ENCODE measurements at regions not wholly inside any gene's neighbourhood (a gene's known extent, or its start where the extent isn't known, plus 50 kb on each side); places are given as distances from the start of the nearest gene placed in this dataset.
"Not testable (repeated sequence)": the region's sequence is repeated elsewhere in the genome, so short reads cannot be mapped to it uniquely, and the experiment has no call there.

DNA sequence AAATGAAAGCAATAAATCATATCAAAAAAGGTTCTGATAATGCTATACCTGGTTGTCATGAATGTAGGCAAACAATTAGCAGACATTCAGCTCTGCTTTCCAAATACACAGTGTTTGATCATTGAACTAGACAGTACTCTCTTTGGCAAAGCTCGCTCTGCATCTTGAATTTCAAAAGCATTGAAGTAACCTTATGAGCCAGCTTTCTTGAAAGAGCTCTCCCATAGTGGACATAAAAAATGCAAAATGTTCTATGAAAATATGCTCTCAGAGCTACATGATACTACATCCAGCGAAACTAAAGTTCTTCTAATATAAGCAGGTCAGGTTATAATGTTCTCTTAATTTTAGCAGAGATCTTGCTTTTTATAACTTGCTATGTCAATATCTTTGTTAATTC, 533.4 kb downstream of the CSNK1G3 start:
- DNase-seq = no peak

DNA sequence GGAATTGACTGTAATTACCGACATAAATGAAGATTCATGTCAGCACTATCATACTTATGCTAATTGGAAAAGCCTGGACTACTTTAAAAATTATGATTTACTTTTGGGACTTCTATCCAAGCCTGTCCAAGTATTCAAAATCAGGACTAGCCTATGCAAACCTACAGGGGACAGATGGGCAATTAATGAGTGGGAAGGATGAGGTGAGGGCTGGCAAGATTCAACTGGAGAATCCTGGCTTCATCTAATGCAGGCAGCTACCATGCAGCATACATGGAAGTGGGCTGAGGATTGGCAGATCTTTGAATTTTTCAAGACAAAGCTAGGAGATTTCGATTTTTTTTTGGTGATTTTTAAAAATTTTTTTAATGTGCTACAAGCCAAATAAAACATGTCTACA, 532.6 kb downstream of the CSNK1G3 start:
- DNase-seq = no peak

DNA sequence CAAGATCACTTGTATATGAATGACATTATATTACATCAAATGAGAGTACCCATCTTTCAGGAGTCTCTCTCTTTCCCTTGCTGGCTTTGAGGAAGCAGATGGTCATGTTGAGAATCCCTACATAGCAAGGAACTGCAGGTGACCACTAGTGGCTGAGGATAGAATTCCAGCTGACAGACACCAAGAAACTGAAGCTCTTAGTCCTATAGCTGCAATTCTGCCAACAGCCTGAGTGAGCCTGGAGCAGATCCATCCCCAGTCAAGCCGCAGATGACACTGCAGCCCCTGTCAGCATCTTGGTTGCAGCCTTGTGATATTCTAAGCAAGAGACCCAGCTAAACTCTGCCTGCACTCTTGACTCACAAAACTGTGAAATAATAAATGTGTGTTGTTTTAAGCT, 531.5 kb downstream of the CSNK1G3 start:
- DNase-seq = no peak

DNA sequence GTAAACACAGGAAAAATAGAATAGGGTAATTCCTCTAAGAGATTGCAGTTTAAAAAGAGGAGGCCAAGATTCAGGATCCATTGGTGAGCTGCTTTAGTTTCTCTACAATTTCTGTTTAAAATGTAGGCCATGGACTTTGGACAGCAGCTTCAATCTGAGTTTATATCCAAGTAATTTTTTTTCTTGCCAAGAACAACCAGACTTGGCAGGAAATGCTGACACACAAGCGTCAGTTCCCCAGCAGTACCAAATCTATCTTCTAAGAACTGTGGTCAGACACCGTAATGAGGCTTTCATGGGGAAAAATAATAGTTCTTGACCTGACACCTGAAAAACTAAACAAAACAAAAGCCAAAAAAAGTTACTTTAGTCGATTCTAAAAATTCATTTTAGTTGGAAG, 528.8 kb downstream of the CSNK1G3 start:
- DNase-seq = peak; percentile 73

DNA sequence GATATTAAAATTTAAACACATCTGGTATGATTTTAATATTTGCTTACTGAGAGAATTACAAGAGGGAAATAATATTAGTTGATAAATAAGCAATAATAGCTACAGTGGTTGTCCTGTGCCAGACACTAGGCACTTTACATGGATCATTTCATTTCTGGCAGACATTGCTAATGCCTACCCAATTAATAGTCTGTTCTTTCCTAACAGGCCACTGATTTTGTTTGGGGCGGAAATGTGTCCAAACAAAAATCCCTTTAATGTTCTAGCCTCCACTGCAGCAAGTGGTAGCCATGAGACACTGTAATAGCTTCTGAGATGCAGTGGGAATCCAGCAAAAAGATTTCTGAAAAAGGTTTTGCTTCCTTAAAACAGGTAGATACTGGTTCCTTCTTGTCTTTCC, 527.4 kb downstream of the CSNK1G3 start:
- DNase-seq = no peak

DNA sequence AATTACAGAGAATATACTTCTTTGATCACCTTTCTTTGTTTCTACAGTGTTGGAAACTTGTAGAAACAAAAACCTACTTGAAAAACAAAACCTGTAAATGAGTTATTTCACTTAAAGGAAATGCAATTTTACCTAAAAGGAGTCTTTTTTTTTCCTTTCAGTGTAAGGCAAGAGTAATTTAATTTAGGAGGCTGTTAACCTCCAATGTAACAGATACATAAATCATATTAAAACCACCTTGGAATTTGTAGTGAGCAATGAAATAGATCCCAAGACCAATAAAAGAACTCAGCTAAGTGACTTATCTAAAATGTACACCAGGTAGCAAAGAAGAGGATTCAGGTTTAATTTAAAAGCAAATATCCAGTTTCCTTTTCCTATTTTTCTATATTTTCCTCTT, 524.8 kb downstream of the CSNK1G3 start:
- DNase-seq = no peak

DNA sequence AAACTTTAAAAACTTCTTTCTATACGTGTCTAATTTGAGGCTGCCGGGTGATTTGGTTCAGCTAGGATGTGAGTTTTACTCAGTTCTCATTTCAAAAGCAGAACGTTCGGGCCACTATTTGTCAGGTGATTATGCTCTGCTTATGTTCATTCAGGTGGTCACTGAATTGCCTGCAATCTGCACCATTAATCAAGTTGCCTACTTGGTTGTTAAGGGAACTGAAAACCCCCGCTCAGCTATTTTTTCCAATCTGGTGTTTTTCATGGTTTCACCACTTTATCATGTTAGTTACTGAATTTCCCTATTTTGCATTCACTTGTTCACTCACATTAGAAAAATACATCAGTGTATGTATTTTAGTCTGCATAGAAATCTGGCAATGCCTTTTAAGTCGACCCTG, 523.0 kb downstream of the CSNK1G3 start:
- DNase-seq = no peak

DNA sequence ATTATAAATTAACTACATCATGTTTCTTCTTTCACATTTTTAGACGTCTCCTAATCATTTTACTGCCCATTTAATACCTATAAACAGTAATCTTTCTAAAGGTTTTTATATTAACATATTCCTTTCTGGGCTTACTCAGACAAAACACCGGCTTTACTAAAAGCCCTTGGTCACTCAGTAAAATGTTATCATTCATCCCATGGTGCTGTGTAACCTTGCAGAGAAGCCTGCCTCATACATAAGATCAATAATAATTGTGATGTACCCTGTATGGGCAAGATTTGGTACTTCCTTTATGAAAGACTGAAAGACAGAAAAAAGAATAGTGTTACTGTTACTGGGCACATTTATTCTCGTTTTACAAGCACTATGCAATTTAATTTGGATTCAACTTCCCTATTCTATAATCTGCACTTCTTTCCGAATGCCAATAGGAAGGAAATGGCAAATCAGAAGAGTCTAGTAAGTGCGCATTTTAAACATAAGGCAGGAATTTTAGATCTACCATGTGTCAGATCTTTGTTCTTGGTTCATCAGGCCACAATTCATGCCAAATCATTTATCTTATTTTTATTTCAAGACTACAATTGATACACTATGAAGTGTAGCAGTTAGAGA, 522.2 kb downstream of the CSNK1G3 start:
- DNase-seq = no peak

DNA sequence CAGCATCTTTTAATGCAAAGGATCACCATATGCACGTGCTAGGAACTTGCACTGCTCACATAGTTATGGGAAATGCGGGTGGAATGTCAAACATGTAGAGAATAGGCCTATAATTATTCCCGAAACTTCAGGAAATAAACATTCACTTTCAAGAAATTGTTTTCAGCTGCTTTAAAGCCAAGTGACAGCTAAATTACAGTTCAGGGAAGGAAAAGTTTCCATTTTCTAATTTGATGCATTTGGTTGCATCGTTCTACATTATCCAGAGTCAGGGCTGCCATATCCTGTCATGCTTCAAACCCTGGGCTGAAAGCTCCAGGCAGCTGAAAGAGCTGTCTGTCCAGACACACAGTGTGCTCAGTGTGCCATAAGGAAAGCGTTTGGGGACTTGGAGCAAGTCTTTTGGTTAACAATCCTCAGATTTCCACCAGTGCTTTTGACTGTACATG, 518.1 kb downstream of the CSNK1G3 start:
- peak; percentile 16 for DNase-seq

DNA sequence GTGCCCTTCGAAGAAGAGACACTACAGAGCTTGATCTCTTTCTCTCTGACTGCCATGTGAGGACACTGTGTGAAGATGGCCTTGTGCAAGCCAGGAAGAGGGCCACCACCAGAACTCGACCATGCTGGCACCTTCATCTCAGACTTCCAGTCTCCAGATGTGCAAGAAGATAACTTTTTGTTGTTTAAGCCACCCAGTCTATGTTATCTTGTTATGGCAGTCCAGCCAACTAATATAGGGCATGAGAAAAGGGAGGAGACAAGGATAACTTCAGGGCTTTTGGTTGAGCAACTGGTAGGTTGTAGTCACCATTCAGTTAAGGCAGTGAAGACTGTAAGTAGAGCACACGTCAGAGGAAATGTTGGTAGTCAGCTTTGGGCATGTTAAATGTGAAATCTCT, 515.5 kb downstream of the CSNK1G3 start:
- DNase-seq = no peak

DNA sequence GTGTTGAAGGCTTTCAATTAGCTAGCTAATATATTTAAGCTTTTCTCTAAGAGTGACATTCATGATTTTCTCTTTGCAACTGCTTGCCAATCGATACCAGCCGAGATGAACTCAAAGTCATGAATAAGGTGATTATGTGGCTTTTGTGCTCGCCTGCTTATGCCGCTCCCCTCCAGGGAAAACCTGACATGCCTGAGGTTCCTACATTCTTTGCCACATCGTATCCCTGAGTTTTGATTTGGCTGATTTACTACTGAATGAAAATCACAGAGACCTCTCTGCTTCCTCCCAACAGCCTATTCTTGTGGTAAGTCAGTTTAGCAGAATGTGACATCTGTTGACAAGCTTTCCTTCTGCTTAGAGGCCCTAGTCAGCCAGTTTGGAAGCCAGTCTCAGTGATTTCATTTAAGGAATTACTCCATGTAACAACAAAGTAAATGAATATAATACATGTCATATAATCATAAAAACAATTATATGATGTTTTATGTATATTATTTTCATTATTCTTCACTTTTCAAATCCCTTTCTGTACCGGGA, 513.4 kb downstream of the CSNK1G3 start:
- DNase-seq = peak; percentile 11

DNA sequence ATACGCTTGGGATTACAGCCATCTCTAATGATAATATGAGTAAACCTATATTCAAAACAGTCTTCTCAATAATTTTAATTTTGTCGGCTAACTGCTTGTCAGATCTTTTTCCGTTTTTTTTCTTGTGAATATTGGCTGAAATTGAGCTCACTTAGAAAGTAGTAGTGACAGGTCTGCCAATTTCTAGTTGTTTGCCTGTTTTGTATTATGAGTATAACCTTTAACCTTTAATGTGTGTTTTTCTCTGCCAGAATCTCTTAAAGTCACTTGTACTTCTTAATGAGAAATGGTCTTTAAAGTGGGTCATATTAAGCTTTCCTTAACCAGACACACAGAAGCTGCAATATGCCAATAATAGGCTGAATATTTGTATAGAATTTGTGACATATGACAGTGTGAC, 511.0 kb downstream of the CSNK1G3 start:
- DNase-seq = no peak

DNA sequence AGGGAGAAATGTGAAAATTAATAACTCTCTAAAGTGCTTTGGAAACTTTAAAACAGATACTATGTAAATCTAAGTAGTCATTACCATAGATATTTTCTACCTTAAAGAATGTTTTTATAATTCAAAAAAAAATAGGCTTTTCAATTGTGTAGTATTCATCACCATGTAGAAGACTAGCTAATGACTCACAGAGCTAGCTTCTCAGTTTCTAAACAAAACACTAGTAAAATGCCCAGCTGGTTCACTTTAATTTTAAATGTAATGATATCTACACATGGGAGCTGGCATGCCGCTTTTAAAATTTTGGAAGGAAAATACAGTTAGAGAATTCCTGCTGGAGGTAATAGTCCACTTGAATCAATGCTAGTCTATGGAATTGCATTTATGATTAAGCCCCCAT, 509.8 kb downstream of the CSNK1G3 start:
- DNase-seq = peak; percentile 24

DNA sequence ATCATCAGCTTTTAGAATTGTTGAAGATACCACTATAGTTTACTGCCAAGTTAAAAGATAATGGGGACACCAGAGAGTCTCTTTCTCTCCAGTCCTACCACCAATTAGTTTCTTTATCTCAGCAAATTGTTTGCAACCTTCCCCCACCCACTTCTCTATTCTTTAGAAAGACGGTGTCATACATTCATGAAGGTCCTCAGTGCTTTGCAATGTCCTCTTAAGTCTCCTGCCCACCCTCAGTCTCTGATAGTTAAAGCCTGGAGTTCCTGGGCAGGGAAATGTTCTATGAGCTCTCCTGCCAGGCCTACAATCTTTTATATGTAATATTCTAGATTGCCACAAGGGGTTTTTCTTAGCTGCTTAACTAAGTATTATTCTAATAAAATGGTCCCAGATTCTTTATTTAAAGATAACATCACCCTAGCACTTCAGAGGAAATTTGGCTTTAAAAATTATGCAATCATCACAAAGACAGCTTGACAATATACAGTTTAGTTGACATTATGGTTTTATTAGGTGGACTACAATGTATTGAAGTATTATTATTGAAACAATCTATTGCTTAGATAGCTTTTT, 509.2 kb downstream of the CSNK1G3 start:
- no peak for DNase-seq

DNA sequence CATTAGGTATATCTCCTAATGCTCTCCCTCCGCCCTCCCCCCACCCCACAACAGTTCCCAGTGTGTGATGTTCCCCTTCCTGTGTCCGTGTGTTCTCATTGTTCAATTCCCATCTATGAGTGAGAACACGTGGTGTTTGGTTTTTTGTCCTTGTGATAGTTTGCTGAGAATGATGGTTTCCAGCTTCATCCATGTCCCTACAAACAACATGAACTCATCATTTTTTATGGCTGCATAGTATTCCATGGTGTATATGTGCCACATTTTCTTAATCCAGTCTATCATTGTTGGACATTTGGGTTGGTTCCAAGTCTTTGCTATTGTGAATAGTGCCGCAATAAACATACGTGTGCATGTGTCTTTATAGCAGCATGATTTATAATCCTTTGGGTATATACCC, 505.3 kb downstream of the CSNK1G3 start:
- DNase-seq = not testable (repeated sequence)

DNA sequence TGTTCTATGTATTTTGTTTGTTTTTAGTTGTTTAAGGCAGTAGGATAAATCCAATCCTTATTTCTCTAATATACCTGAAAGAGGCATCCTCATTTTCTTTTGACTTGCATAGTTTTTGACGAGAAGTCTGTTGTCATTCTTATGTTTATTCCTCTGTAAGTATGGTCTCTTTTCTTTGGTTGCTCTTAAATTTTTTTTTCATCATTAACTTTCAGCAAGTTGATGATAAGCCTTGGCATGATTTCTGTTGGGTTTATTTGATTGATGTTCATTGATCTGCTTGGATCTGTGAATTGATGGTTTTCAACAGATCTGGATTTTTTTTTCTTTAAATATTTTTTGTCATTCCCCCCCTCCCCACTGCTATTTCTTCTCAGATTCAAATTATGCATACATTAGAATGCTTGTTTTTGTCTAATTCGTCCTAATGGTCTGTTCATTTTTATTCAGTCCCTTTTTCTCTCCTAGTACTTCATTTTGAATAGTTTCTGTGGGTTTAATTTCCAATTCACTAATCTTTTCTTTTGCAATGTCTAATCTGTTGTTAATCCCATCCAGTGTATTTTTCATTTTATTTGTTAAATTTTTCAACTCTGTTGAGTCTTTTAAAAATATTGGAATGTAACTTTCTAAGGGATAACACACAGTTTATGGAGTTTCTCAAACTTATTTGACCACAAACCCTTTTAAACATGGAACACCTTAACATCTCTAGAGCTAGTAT, 495.9 kb downstream of the CSNK1G3 start:
- no peak for DNase-seq

DNA sequence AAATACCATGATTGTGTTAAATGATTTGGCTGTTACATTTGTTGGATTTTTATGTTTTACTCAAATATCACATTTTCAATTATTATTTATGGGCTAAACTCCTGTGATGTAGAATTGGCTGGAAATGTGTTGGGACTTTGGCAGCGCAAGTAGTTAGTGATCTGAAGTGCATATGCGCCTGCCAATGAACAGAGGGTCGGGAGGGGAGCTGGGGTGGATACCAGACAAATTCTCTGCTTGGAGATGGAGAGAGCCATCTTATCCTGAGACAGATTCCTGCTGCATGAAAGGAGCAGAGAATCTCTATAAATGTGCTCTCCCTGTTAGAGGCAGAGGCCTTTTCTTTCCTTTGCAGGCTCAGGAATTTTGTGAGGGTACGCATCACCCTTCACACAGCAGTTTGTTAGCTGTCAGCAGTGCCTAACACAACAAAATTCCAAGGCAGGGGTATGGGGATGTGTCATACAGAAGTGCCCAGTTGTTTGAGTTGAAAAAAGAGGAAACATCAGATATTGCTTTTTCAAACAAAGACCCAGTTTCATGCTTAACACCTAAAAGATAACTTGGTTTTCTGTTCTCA, 489.1 kb downstream of the CSNK1G3 start:
- DNase-seq = peak; percentile 42

DNA sequence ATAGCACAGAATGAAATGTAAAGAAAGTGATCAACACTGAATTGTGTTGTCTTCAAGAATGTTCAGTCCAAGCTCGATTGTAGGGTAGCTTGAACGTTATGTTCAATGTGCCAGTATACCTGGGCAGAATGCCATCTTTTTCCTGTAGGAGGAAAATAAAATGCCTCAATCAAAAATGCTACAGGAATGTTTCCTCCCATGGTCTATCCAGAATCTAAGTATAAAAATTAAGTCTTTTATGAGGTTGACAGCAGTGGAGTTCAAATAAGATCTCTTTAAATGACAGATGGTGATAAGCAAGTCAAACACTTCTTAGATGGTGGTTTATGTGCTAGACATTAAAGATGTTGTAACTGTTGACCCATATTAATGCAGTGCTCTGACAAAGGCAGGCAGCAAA, 488.6 kb downstream of the CSNK1G3 start:
- DNase-seq = no peak

DNA sequence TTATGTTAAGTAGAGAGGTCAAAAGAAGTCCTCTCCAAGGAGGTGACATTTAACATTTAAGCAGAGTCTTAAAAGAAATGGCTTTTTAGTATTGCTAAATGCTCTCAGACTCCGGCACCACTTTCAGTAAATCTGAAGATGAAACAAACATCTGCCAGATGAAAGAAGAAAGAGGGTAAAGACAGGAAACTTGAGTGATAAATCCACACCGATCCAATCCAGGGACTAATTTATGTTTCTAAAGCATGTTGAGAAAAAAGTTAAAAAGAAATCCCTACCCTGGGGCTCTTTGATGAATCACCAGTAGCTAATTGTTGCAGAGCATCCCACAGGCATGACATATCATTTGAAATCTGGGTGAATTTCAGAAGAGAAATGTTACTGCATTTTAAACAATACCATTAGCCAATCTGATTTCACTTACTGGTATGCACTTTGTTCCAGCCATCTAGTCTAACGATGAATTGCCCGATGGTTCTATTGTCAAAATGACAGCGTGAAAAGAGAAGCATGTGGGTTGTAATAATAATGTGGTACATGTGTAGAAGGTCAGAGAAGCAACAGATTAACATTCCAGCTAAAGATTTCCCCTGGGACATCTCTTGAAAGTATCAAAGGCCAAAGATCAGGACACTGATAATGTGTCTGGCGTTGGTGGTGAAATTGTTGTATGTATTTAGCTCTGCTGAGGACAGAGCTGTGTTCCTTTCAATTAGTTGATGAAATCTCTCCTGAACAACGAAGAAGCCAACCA, 485.7 kb downstream of the CSNK1G3 start:
- DNase-seq = peak; percentile 94

DNA sequence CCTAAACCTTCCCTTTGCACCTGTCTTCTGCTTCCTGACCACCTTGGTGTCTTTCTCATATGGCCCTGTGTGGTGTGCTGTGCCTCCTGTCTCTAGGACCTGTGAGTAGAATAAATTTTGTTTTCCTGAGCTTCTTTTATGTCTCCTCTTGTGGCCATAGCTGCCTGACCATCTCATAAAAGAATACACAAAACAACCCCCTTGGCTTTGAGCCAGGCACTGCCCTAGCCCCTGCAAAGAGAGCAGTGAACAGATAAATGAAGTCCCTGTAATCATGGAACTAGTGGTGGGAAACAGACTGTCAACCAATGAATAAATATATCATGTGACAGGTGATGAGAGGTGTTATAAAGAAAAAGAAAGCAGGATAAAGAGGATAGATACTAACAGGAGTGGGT, 485.1 kb downstream of the CSNK1G3 start:
- no peak for DNase-seq

DNA sequence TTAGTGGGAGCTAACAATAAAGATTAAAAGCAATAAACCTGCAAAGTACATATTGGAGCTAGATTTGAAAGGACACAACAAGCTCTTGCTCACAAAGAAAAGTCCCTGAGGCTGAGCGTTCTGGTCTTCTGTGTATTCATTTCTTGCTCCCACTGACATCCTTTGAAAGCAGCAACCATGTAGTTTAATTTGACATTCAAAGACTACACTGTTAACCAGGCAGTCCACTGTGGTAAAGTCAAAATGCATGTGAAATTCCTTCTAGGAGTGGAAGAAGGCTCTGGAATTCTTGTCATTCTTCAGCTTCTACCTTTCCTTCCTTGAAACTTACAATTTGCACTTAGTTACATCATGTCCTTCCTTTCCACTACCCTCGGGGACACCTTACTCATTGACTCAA, 480.7 kb downstream of the CSNK1G3 start:
- peak; percentile 75 for DNase-seq

DNA sequence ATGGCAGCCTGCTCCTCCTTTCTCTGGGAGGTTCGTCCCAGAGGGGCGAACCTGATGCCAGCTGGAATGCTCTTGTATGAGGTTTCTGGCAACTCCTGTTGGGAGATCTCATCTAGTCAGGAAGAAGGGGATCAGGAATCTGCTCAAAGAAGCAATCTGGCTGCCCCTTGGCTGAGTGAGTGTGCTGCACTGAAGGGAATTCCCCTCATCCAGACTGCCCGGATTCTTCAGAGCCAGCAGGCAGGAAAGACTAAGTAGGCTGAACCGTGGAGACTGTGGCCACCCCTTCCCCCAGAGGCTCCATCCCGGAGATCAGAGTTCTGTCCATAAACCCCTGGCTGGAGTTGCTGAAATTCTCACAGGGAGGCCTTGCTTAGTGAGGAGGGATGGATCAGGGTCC, 476.0 kb downstream of the CSNK1G3 start:
- no peak for DNase-seq

DNA sequence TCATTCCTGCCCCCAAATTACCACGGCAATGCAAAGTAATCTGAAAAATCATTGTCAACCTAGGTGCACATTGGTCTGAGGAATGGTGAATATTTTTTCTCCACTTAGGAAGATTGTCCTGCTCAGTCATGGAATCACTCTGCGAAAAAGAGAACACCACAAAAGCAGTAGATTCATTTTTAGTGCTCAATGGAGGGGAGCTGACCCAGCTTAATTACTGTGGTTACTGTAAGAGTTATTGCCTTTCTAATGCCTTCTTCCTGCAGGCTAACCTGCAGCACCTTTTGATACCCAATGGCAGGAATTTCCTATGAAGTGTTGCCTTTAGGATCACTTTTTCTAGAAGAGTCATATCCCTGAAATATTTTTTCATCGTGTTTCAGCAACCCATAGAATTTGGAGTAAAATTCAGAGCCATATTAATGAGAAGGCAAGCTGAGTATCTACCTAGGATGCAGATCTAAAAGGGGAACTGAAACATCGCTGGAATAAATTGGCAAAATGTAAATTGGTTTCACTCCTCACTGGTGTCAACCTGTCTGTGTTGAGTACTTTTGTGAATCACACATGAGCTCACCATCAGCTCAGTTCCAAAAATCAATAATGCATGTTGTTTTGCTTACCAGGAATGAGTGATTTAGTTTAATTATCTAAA, 464.5 kb downstream of the CSNK1G3 start:
- DNase-seq = no peak

All from fibroblast of upper back skin (primary cell).